ENCODE measurements at regions not wholly inside any gene's neighbourhood (a gene's known extent, or its start where the extent isn't known, plus 50 kb on each side); places are given as distances from the start of the nearest gene placed in this dataset.

DNA sequence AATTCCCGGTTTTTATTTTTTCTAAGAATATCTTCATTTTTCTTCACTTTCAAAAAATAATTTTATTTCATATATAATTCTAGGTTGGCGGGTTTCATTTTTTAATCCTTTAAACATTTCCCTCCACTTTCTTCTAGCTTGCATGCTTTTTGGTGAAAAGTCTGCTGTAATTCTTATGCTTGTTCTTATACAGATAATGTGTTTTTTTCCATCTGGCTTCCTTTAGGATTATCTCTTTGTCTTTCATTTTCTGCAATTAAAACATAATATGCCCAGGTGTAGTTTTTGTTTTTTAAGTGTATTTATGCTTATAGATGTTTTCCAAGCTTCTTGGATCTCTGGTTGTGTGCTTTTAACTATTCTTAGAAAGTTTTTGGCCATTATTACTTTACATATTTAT is 341.3 kb upstream of the SEMA3C start:
- TF ChIP-seq POLR2A (IDR thresholded peaks at IDR 0.05; ENCODE audit: low read depth, low read length) (no peak), JUN (IDR thresholded peaks at IDR 0.05; ENCODE audit: borderline replicate concordance, insufficient read depth, insufficient read length, low read depth) (no peak), POLR2AphosphoS5 (IDR thresholded peaks at IDR 0.05; ENCODE audit: insufficient read depth, low read depth, low read length) (no peak), MYC (IDR thresholded peaks at IDR 0.05; ENCODE audit: low read depth, low read length) (no peak), EZH2 (IDR thresholded peaks at IDR 0.05; ENCODE audit: borderline replicate concordance, low read depth, low read length, severe bottlenecking) (no peak), FOS (IDR thresholded peaks at IDR 0.05; ENCODE audit: borderline replicate concordance, insufficient read depth, low read length) (no peak), GATA2 (IDR thresholded peaks at IDR 0.05; ENCODE audit: insufficient read depth, insufficient read length, low read depth, low read length) (no peak)
- TF ChIP-seq, protein P1, sequence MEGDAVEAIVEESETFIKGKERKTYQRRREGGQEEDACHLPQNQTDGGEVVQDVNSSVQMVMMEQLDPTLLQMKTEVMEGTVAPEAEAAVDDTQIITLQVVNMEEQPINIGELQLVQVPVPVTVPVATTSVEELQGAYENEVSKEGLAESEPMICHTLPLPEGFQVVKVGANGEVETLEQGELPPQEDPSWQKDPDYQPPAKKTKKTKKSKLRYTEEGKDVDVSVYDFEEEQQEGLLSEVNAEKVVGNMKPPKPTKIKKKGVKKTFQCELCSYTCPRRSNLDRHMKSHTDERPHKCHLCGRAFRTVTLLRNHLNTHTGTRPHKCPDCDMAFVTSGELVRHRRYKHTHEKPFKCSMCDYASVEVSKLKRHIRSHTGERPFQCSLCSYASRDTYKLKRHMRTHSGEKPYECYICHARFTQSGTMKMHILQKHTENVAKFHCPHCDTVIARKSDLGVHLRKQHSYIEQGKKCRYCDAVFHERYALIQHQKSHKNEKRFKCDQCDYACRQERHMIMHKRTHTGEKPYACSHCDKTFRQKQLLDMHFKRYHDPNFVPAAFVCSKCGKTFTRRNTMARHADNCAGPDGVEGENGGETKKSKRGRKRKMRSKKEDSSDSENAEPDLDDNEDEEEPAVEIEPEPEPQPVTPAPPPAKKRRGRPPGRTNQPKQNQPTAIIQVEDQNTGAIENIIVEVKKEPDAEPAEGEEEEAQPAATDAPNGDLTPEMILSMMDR (IDR thresholded peaks at IDR 0.05; ENCODE audit: extremely low read depth in 1 of 2, insufficient read depth in 1 of 2, low read depth in 1 of 2, low read length in 2 of 2): no peak
- TF ChIP-seq, protein P2, sequence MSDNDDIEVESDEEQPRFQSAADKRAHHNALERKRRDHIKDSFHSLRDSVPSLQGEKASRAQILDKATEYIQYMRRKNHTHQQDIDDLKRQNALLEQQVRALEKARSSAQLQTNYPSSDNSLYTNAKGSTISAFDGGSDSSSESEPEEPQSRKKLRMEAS (IDR thresholded peaks at IDR 0.05; ENCODE audit: insufficient read depth, insufficient read length): no peak
